Keratinocyte (primary cell): ENCODE measurements at regions not wholly inside any gene's neighbourhood (a gene's known extent, or its start where the extent isn't known, plus 50 kb on each side); places are given as distances from the start of the nearest gene placed in this dataset.

Experiments used
- DNase-seq: peaks from one replicate; pipeline ENCODE4 v3.0.0-alpha.2; 2011; ENCODE audit warnings: low read depth, missing footprints, low spot score
- FAIRE-seq: peaks from 2 replicates; lab custom pipeline; 2011; peaks lifted over from hg19 to GRCh38; lab: Jason Lieb, UNC
- H2AFZ ChIP-seq: 2 replicates; pipeline ENCODE4 v1.6.0; 2012; ENCODE audit warnings: low read length, control low read depth, inconsistent platforms; ENCODE audit not compliant: control insufficient read depth
- H3K27ac ChIP-seq: 2 replicates; pipeline ENCODE4 v1.5.1; 2011; ENCODE audit warnings: low read length; ENCODE audit not compliant: control insufficient read depth, insufficient read depth
- H3K27me3 ChIP-seq: 3 replicates; pipeline ENCODE4 v1.6.0; 2011; ENCODE audit warnings: low read length; ENCODE audit not compliant: control insufficient read depth, insufficient read depth; ENCODE audit errors: extremely low read depth
- H3K36me3 ChIP-seq, 2 experiments: 2 replicates in 1 of 2; 3 replicates in 1 of 2; pipeline ENCODE4 v1.5.1; 2011; ENCODE audit warnings: low read length in 2 of 2, mild to moderate bottlenecking in 1 of 2; ENCODE audit not compliant: control insufficient read depth in 2 of 2, insufficient read depth in 2 of 2; ENCODE audit errors: extremely low read depth in 1 of 2
- H3K4me1 ChIP-seq: 3 replicates; pipeline ENCODE4 v1.5.1; 2011; ENCODE audit warnings: low read length; ENCODE audit not compliant: control insufficient read depth, insufficient read depth; ENCODE audit errors: extremely low read depth
- H3K4me2 ChIP-seq: 3 replicates; pipeline ENCODE4 v1.6.0; 2011; ENCODE audit warnings: low read depth, low read length; ENCODE audit not compliant: control insufficient read depth, insufficient read depth; ENCODE audit errors: extremely low read depth
- H3K4me3 ChIP-seq, 3 experiments: fragments of 200-600 bp in 1 of 3; sonication (generic) in 1 of 3; 2 replicates in 2 of 3; 3 replicates in 1 of 3; pipeline ENCODE4 v1.5.1; 2011 to 2016; ENCODE audit warnings: low read length in 3 of 3, mild to moderate bottlenecking in 3 of 3, control low read depth in 2 of 3, inconsistent platforms in 1 of 3, low read depth in 1 of 3, mixed read lengths in 1 of 3, mixed run types in 1 of 3, moderate library complexity in 1 of 3; ENCODE audit not compliant: control insufficient read depth in 2 of 3, insufficient read depth in 2 of 3; ENCODE audit errors: extremely low read depth in 1 of 3
- H3K79me2 ChIP-seq: 2 replicates; pipeline ENCODE4 v1.6.0; 2012; ENCODE audit warnings: low read length; ENCODE audit not compliant: control insufficient read depth, insufficient read depth
- H3K9ac ChIP-seq: 3 replicates; pipeline ENCODE4 v1.6.0; 2011; ENCODE audit warnings: low read length; ENCODE audit not compliant: control insufficient read depth, insufficient read depth; ENCODE audit errors: extremely low read depth
- H3K9me1 ChIP-seq: 3 replicates; pipeline ENCODE4 v1.6.0; 2011; ENCODE audit warnings: low read length; ENCODE audit not compliant: control insufficient read depth, insufficient read depth; ENCODE audit errors: extremely low read depth
- H3K9me3 ChIP-seq: 2 replicates; pipeline ENCODE4 v1.5.1; 2012; ENCODE audit warnings: low read depth, low read length; ENCODE audit not compliant: control insufficient read depth
- H4K20me1 ChIP-seq: 3 replicates; pipeline ENCODE4 v1.6.0; 2011; ENCODE audit warnings: low read length; ENCODE audit not compliant: control insufficient read depth, insufficient read depth; ENCODE audit errors: extremely low read depth
- CTCF ChIP-seq, 3 experiments: IDR thresholded peaks in 1 of 3; conservative IDR thresholded peaks in 1 of 3; optimal IDR thresholded peaks in 1 of 3; 2 replicates in 2 of 3; 3 replicates in 1 of 3; pipeline versions ENCODE3 to v1.5.1; 2011; ENCODE audit warnings: low read length in 3 of 3, mild to moderate bottlenecking in 3 of 3, moderate library complexity in 2 of 3, control low read depth in 1 of 3, inconsistent platforms in 1 of 3; ENCODE audit not compliant: insufficient read depth in 2 of 3; ENCODE audit errors: extremely low read depth in 1 of 3
- EZH2 ChIP-seq: IDR thresholded peaks from one replicate; pipeline ENCODE4 v1.6.1; 2012; ENCODE audit warnings: inconsistent platforms, mild to moderate bottlenecking, low read length, moderate library complexity
- dilution Hi-C: fragments of 300-500 bp; cut with MboI; formaldehyde crosslinking; loops from one replicate; pipeline ENCODE4 v1.7.0; 2020; ENCODE audit warnings: low sequenced_read_pairs; ENCODE audit not compliant: extremely low pct_ligation_motif_present

- H3K27me3 ChIP-seq, result no peaks in the 10 kb centered on the region
- H3K27ac ChIP-seq, result no peak overlapping the region
- no peak overlapping the region for H2AFZ ChIP-seq
- no peaks in the 10 kb centered on the region for H3K79me2 ChIP-seq
- FAIRE-seq (no peak), DNase-seq (no peak)
- H3K9me3 ChIP-seq, result no peaks in the 10 kb centered on the region
- H3K4me2 ChIP-seq, result no peak overlapping the region
- H3K9ac ChIP-seq, result no peak overlapping the region
- no peaks in the 10 kb centered on the region for H3K36me3 ChIP-seq
- H3K4me1 ChIP-seq, result no peaks in the 10 kb centered on the region
- no peaks in the 10 kb centered on the region for H3K9me1 ChIP-seq
- dilution Hi-C loops, result no loop called here
- H4K20me1 ChIP-seq, result no peaks in the 10 kb centered on the region
- no peak overlapping the region for H3K4me3 ChIP-seq
- TF ChIP-seq EZH2, result no peak
- TF ChIP-seq CTCF (optimal IDR thresholded peaks at IDR 0.05 in 1 of 3, IDR thresholded peaks at IDR 0.05 in 1 of 3, conservative IDR thresholded peaks at IDR 0.05 in 1 of 3; ENCODE audit: extremely low read depth in 1 of 3, insufficient read depth in 2 of 3, low read length in 3 of 3), result no peak
Measured at GRCh38 chr1:78348496-78349284, 142.1 kb upstream of the PTGFR start.

DNA sequence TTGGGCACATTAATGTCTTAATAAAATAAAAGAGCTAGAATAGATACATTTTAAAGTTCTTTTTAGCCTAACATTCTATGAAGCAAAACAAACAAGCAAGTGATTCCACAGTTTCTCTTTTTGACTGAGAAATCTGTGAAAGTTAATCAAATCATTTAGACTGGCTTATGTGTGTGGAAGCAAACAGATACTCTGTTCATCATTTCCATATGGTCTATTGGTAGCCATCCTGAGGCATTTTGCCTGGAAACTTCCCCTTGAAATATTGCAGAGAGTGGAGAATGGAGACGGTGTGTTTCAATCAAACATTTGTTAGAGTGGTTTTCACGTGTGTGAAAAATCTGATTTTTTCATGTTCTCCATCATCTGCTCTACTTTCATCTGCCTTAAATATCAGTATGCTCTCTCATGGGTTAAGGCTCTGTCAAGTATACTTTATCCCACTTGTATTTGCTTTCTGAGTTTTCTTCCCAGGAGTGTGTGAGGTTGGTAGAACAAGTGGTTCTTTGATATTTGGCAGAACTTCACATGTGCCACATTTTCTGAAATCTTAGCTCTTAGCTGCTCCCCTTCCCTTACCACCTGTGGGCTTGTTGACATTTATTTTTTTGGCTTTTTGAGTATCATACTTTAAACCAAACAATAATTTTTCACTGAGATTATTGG is 139.1 kb upstream of the PTGFR start:
- no peak overlapping the region for H3K27ac ChIP-seq
- TF ChIP-seq CTCF (optimal IDR thresholded peaks at IDR 0.05 in 1 of 3, IDR thresholded peaks at IDR 0.05 in 1 of 3, conservative IDR thresholded peaks at IDR 0.05 in 1 of 3; ENCODE audit: extremely low read depth in 1 of 3, insufficient read depth in 2 of 3, low read length in 3 of 3) (no peak), EZH2 (no peak)
- DNase-seq, result no peak
- no peak overlapping the region for H3K4me3 ChIP-seq
- dilution Hi-C loops, result no loop called here
- no peak overlapping the region for H2AFZ ChIP-seq
- H3K9me3 ChIP-seq, result no peaks in the 10 kb centered on the region
- H3K9ac ChIP-seq, result no peak overlapping the region
- no peaks in the 10 kb centered on the region for H3K4me1 ChIP-seq
- H4K20me1 ChIP-seq, result no peaks in the 10 kb centered on the region
- H3K79me2 ChIP-seq, result no peaks in the 10 kb centered on the region
- no peak for FAIRE-seq
- no peaks in the 10 kb centered on the region for H3K9me1 ChIP-seq
- no peaks in the 10 kb centered on the region for H3K36me3 ChIP-seq
- no peaks in the 10 kb centered on the region for H3K27me3 ChIP-seq
- H3K4me2 ChIP-seq, result no peak overlapping the region
